ENCODE measurements at regions not wholly inside any gene's neighbourhood (a gene's known extent, or its start where the extent isn't known, plus 50 kb on each side); places are given as distances from the start of the nearest gene placed in this dataset.

GRCh38 chr9:111271047-111271446, 59.0 kb downstream of the OR2K2 start:
- TF ChIP-seq EZH2 (IDR thresholded peaks at IDR 0.05; ENCODE audit: low read length) (no peak), CTCF (optimal IDR thresholded peaks at IDR 0.05 in 1 of 3, IDR thresholded peaks at IDR 0.05 in 1 of 3, conservative IDR thresholded peaks at IDR 0.05 in 1 of 3; ENCODE audit: extremely low read depth in 1 of 3, insufficient read depth in 2 of 3, low read length in 3 of 3) (no peak)

Measured in keratinocyte (primary cell).